ENCODE measurements at regions not wholly inside any gene's neighbourhood (a gene's known extent, or its start where the extent isn't known, plus 50 kb on each side); places are given as distances from the start of the nearest gene placed in this dataset.

- DNase-seq (ENCODE audit: low read depth), result no peak
Observed at GRCh38 chr1:56442290-56442877, 137.0 kb downstream of the PLPP3 start.

- no peak for DNase-seq (ENCODE audit: low read depth)
Observed at GRCh38 chr1:56441601-56442000, 137.8 kb downstream of the PLPP3 start.

GRCh38 chr1:56439610-56440264 is 139.6 kb downstream of the PLPP3 start:
- no peak for DNase-seq (ENCODE audit: low read depth)

- DNase-seq (ENCODE audit: low read depth), result no peak
Observed at GRCh38 chr1:56438901-56439551, 140.3 kb downstream of the PLPP3 start.

- no peak for DNase-seq (ENCODE audit: low read depth)
Observed at GRCh38 chr1:56437959-56438358, 141.4 kb downstream of the PLPP3 start.

GRCh38 chr1:56436912-56437417 is 142.4 kb downstream of the PLPP3 start:
- DNase-seq (ENCODE audit: low read depth), result no peak

GRCh38 chr1:56436296-56436695 is 143.1 kb downstream of the PLPP3 start:
- no peak for DNase-seq (ENCODE audit: low read depth)

- no peak for DNase-seq (ENCODE audit: low read depth)
Observed at GRCh38 chr1:56435434-56436262, 143.7 kb downstream of the PLPP3 start.

- DNase-seq (ENCODE audit: low read depth), result no peak
Observed at GRCh38 chr1:56434740-56435139, 144.6 kb downstream of the PLPP3 start.

GRCh38 chr1:56434025-56434424 is 145.3 kb downstream of the PLPP3 start:
- no peak for DNase-seq (ENCODE audit: low read depth)

- no peak for DNase-seq (ENCODE audit: low read depth)
Observed at GRCh38 chr1:56433056-56433577, 146.2 kb downstream of the PLPP3 start.

- DNase-seq (ENCODE audit: low read depth), result no peak
Observed at GRCh38 chr1:56432166-56432971, 147.0 kb downstream of the PLPP3 start.

- no peak for DNase-seq (ENCODE audit: low read depth)
Observed at GRCh38 chr1:56430141-56430839, 149.1 kb downstream of the PLPP3 start.

GRCh38 chr1:56429288-56429687 is 150.1 kb downstream of the PLPP3 start:
- no peak for DNase-seq (ENCODE audit: low read depth)

GRCh38 chr1:56426587-56427381 is 152.6 kb downstream of the PLPP3 start:
- no peak for DNase-seq (ENCODE audit: low read depth)

GRCh38 chr1:56425494-56426037 is 153.8 kb downstream of the PLPP3 start:
- no peak for DNase-seq (ENCODE audit: low read depth)

GRCh38 chr1:56424744-56425493 is 154.4 kb downstream of the PLPP3 start:
- DNase-seq (ENCODE audit: low read depth), result no peak

- no peak for DNase-seq (ENCODE audit: low read depth)
Observed at GRCh38 chr1:56423716-56424115, 155.6 kb downstream of the PLPP3 start.

- no peak for DNase-seq (ENCODE audit: low read depth)
Observed at GRCh38 chr1:56418151-56418631, 161.2 kb downstream of the PLPP3 start.
